Suprapubic skin (tissue), 4 donors: ENCODE measurements at regions not wholly inside any gene's neighbourhood (a gene's known extent, or its start where the extent isn't known, plus 50 kb on each side); places are given as distances from the start of the nearest gene placed in this dataset.

Experiments used
- DNase-seq, 2 donors: peaks; one replicate each; pipeline ENCODE4 v3.0.0-alpha.2; 2019; ENCODE audit warnings: low spot score in 2 of 2
- H3K27ac ChIP-seq: fragments of 200-600 bp; sonication (generic); one replicate; pipeline ENCODE4 v1.5.1; 2019
- H3K27me3 ChIP-seq: fragments of 200-600 bp; sonication (generic); one replicate; pipeline ENCODE4 v1.5.1; 2019
- H3K36me3 ChIP-seq: fragments of 200-600 bp; sonication (generic); one replicate; pipeline ENCODE4 v1.5.1; 2019
- H3K4me1 ChIP-seq: fragments of 200-600 bp; sonication (generic); one replicate; pipeline ENCODE4 v1.5.1; 2019
- H3K4me3 ChIP-seq: fragments of 200-600 bp; sonication (generic); one replicate; pipeline ENCODE4 v1.5.1; 2019; ENCODE audit warnings: mild to moderate bottlenecking
- H3K9me3 ChIP-seq: fragments of 200-600 bp; sonication (generic); one replicate; pipeline ENCODE4 v1.5.1; 2019
- EP300 ChIP-seq: sonication (generic); formaldehyde crosslinking; IDR thresholded peaks from one replicate; pipeline ENCODE4 v1.6.1; 2017; ENCODE audit warnings: antibody characterized with exemption
- POLR2A ChIP-seq, 2 donors: fragments of 450-650 bp; IDR thresholded peaks; one replicate each; pipeline ENCODE4 v1.6.1; 2017; ENCODE audit warnings: antibody characterized with exemption in 2 of 2, mild to moderate bottlenecking in 2 of 2, moderate library complexity in 2 of 2
- POLR2AphosphoS5 ChIP-seq, 3 donors: sonication (generic); formaldehyde crosslinking; IDR thresholded peaks; one replicate each; pipeline ENCODE4 v1.6.1; 2017; ENCODE audit warnings: antibody characterized with exemption in 3 of 3
- WGBS: methylation state at CpG from one replicate; pipeline ENCODE4 v1.1.5; 2018; 5-methylcytosine and 5-hydroxymethylcytosine counted together
- TF ChIP-seq, protein P1 (sequence below), 2 donors: fragments of 200-600 bp in 1 of 2; fragments of 450-650 bp in 1 of 2; sonication (generic) in 1 of 2; IDR thresholded peaks; one replicate each; pipeline ENCODE4 v1.5.1; 2016 to 2019; ENCODE audit warnings: antibody characterized with exemption in 2 of 2, mild to moderate bottlenecking in 1 of 2, moderate library complexity in 1 of 2

DNA sequence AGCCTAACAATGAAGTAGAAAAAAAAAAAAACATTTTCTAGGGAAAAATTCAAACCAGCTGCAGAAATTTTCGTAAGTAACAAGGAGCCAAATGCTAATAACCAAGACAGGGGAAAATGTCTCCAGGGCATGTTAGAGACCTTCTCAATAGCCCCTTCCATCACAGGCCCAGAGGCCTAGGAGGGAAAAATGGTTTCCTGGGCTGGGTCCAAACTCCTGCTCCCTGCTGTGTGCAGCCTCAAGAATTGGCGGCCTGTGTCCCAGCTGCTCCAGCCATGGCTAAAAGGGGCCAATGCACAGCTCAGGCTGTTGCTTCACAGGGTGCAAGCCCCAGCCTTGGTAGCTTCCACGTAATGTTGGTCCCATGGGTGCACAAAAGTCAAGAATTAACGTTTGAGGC lies 266.2 kb downstream of the ZEB2 start:
- no peaks in the 10 kb centered on the region for H3K27me3 ChIP-seq
- no peak overlapping the region for H3K27ac ChIP-seq
- H3K4me1 ChIP-seq, result no peaks in the 10 kb centered on the region
- peaks cover 24% of the 10 kb centered on the region for H3K9me3 ChIP-seq
- WGBS, result 83% methylated on average over 4 of the region's 4 CpGs
- no peak overlapping the region for H3K4me3 ChIP-seq
- TF ChIP-seq EP300 (no peak), POLR2AphosphoS5 (IDR thresholded peaks at IDR 0.05) (no peak), POLR2A (IDR thresholded peaks at IDR 0.05) (no peak)
- TF ChIP-seq, protein P1, sequence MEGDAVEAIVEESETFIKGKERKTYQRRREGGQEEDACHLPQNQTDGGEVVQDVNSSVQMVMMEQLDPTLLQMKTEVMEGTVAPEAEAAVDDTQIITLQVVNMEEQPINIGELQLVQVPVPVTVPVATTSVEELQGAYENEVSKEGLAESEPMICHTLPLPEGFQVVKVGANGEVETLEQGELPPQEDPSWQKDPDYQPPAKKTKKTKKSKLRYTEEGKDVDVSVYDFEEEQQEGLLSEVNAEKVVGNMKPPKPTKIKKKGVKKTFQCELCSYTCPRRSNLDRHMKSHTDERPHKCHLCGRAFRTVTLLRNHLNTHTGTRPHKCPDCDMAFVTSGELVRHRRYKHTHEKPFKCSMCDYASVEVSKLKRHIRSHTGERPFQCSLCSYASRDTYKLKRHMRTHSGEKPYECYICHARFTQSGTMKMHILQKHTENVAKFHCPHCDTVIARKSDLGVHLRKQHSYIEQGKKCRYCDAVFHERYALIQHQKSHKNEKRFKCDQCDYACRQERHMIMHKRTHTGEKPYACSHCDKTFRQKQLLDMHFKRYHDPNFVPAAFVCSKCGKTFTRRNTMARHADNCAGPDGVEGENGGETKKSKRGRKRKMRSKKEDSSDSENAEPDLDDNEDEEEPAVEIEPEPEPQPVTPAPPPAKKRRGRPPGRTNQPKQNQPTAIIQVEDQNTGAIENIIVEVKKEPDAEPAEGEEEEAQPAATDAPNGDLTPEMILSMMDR (IDR thresholded peaks at IDR 0.05), result no peak
- no peak for DNase-seq
- no peaks in the 10 kb centered on the region for H3K36me3 ChIP-seq

DNA sequence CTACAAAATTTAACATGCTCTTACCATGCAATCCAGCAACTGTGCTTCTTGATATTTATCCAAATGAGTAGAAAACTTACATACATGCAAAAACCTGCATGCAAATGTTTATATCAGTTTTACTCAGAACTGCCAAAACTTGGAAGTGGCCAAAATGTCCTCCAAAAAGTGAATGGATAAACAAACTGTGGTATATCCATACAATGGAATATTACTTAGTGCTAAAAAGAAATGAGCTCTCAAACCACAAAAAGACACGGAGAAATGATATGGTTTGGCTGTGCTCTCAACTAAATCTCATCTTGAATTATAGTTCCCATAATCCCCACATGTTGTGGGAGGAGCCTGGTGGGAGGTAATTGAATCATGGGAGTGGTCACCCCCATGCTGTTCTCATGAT lies 267.2 kb downstream of the ZEB2 start:
- Histone ChIP-seq H3K9me3 (peaks cover 16% of the 10 kb centered on the region), H3K27ac (no peak overlapping the region), H3K36me3 (no peaks in the 10 kb centered on the region), H3K4me1 (no peaks in the 10 kb centered on the region), H3K27me3 (no peaks in the 10 kb centered on the region), H3K4me3 (no peak overlapping the region)
- TF ChIP-seq EP300, result no peak
- TF ChIP-seq, protein P1 (IDR thresholded peaks at IDR 0.05), result no peak
- TF ChIP-seq POLR2A (IDR thresholded peaks at IDR 0.05), result no peak
- TF ChIP-seq POLR2AphosphoS5 (IDR thresholded peaks at IDR 0.05), result no peak
- WGBS, result 96% methylated on average over 1 of the region's 1 CpG
- no peak for DNase-seq

DNA sequence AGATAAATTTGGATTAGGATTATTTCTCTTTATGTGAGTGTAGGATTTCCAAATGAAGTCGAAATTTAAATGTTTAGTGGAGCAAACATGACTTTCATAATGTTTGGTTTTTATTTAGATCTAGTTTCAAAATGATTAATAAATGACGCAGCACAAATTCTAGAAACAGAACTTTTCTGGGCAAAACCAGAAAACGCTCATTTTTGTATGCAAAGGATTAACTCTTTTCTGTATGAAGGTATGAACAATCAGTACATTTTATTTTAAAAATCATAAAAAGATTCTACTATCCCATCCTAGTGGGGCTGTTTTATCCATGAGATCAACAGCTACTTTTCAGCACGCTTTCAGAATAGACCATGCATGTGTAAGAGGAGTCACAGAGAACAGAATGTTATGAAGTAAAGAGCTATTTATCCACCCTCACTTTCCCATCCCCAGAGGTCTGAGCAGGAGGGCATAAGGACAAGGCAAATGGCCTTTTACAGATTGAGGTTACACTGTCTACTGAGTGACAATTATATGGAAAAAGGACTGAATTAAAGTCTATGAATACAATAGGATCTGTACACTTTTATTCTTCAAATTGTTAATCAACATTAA lies 270.8 kb downstream of the ZEB2 start:
- Histone ChIP-seq H3K4me3 (no peak overlapping the region), H3K27me3 (no peaks in the 10 kb centered on the region), H3K4me1 (no peaks in the 10 kb centered on the region), H3K9me3 (peaks cover 15% of the 10 kb centered on the region), H3K36me3 (no peaks in the 10 kb centered on the region), H3K27ac (no peak overlapping the region)
- no peak for TF ChIP-seq EP300
- TF ChIP-seq POLR2AphosphoS5 (IDR thresholded peaks at IDR 0.05), result no peak
- TF ChIP-seq, protein P1 (IDR thresholded peaks at IDR 0.05), result no peak
- no peak for TF ChIP-seq POLR2A (IDR thresholded peaks at IDR 0.05)
- WGBS, result 66% methylated on average over 4 of the region's 4 CpGs
- DNase-seq, result no peak

DNA sequence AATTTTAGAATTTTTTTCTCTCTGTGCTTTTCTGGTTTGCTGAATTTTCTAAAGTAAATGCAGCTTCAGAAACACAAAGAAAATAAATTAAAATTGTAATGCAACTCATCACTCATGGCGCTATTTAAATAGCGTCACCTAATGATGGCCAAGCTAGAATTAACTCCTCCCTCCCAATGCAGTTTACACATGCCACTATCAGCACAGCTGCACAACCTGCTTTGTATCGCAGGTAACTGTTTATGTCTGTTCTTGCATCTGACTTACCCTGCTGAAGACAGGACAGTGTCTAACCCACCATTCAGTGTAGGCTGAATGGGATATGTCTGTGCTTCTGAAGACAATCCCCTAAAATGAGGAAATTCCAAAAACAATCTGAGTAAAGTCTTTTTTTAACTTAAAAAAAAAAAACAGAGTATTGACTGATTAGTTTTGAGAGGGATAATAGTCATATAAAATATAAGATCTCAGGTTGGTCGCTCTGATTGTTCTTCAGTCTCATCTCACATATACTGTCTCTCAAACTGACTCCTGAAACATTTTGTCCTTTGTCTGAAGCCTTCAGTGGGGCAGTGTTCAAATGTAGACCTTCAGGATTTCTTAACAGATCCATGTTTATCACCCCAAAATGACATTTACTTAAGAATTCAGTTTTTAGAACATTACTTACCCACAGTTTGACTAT lies 271.4 kb downstream of the ZEB2 start:
- TF ChIP-seq, protein P1 (IDR thresholded peaks at IDR 0.05), result no peak
- no peak for TF ChIP-seq EP300
- TF ChIP-seq POLR2AphosphoS5 (IDR thresholded peaks at IDR 0.05), result no peak
- TF ChIP-seq POLR2A (IDR thresholded peaks at IDR 0.05), result no peak
- H3K36me3 ChIP-seq, result no peaks in the 10 kb centered on the region
- WGBS, result 93% methylated on average over 4 of the region's 4 CpGs
- H3K4me3 ChIP-seq, result no peak overlapping the region
- peaks cover 9% of the 10 kb centered on the region for H3K9me3 ChIP-seq
- no peak overlapping the region for H3K27ac ChIP-seq
- no peaks in the 10 kb centered on the region for H3K27me3 ChIP-seq
- H3K4me1 ChIP-seq, result no peaks in the 10 kb centered on the region
- DNase-seq, result no peak

DNA sequence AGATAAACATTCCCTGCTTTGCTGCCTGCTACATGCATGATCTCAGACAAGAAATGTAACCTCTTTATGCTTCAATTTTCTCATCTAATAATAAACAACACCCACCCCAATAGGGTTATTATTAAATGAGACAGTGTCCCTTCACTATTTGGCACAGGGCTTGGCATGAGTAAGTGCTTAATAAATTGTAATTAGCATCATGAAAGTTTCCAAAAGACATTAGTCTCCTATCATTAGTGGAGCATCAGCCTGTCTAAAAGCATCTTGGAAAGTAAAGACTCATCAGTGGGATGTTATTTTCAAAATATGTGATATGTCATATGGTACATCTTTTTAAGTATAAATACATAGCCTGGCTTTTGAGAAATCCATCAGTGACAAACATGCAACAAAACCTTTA lies 275.0 kb downstream of the ZEB2 start:
- peaks cover 7% of the 10 kb centered on the region for H3K4me1 ChIP-seq
- H3K4me3 ChIP-seq, result no peak overlapping the region
- no peak for DNase-seq
- TF ChIP-seq POLR2AphosphoS5 (IDR thresholded peaks at IDR 0.05) (no peak), POLR2A (IDR thresholded peaks at IDR 0.05) (no peak), EP300 (no peak)
- TF ChIP-seq, protein P1 (IDR thresholded peaks at IDR 0.05), result no peak
- H3K36me3 ChIP-seq, result no peaks in the 10 kb centered on the region
- no peaks in the 10 kb centered on the region for H3K27me3 ChIP-seq
- H3K9me3 ChIP-seq, result no peaks in the 10 kb centered on the region
- H3K27ac ChIP-seq, result no peak overlapping the region
